NCI-H1436 (cell line): ENCODE measurements at regions not wholly inside any gene's neighbourhood (a gene's known extent, or its start where the extent isn't known, plus 50 kb on each side); places are given as distances from the start of the nearest gene placed in this dataset.
"Not testable (repeated sequence)": the region's sequence is repeated elsewhere in the genome, so short reads cannot be mapped to it uniquely, and the experiment has no call there.

Source experiments
- DNase-seq: peaks from one replicate; lab custom pipeline; 2025; lab: John Stamatoyannopoulos, UW

- no peak for DNase-seq
These were observed 234.5 kb downstream of the TFAP2A start for GRCh38 chr6:10180138-10181074.

- no peak for DNase-seq
These were observed 237.2 kb downstream of the TFAP2A start for GRCh38 chr6:10177704-10178103.

DNA sequence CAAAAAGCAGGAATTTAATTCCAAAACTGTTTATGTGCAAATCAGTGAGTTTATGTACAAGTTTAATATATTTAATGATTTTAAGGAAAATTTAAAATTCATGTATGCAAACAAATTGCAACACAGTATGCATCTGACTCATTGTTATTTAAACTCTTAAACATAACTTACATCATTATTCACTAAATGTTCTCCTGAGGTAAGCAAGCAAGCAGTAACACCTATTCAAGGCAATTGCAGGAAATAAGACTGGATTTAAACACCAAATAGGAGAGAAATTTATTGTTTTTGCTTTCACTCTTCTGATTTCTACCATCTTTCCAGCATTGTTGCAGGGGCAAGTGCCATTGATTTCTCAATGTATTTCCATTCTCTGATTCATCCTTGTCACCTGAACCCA, 239.5 kb downstream of the TFAP2A start:
- DNase-seq, result no peak

GRCh38 chr6:10174761-10175160, 240.1 kb downstream of the TFAP2A start:
- DNase-seq, result no peak

DNA sequence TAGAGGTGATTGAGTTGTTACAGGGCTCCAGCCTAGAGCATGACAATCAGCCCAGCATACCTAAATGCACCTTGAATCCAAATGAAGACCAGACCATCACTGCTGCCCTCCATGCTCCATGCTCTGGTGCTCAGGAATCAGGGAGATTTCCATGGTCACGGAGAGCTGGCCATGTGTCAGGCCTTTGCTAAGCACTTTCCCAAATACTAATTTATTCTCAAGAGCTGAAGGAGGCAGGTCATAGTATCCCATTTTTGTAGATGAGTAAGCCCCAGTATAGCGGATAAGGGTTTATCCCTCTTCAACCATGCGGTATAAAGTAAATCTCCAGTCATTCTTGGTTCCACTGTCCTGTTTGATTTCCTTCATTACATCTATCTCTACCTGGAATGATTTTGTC, 240.8 kb downstream of the TFAP2A start:
- DNase-seq, result no peak

GRCh38 chr6:10171706-10172105, 243.2 kb downstream of the TFAP2A start:
- not testable (repeated sequence) for DNase-seq

DNA sequence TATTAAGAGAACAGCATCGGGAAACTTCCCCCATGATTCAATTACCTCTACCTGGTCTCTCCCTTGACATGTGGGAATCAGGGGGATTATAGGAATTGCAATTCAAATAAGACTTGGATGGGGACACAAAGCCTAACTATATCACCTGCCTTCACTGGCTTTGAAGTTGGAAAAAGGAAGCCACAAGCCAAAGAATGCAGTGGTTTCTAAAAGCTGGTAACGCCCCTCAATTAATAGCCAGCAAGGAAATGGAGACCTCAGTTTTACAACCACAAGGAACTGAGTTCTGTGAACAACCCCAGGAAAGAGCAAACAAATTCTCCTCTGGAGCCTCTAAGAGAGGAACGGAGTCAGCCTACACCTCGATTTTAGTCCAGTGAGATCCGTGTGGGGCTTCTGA, 244.1 kb downstream of the TFAP2A start:
- DNase-seq, result no peak

- no peak for DNase-seq
These were observed 248.8 kb downstream of the TFAP2A start for GRCh38 chr6:10166031-10166430.

DNA sequence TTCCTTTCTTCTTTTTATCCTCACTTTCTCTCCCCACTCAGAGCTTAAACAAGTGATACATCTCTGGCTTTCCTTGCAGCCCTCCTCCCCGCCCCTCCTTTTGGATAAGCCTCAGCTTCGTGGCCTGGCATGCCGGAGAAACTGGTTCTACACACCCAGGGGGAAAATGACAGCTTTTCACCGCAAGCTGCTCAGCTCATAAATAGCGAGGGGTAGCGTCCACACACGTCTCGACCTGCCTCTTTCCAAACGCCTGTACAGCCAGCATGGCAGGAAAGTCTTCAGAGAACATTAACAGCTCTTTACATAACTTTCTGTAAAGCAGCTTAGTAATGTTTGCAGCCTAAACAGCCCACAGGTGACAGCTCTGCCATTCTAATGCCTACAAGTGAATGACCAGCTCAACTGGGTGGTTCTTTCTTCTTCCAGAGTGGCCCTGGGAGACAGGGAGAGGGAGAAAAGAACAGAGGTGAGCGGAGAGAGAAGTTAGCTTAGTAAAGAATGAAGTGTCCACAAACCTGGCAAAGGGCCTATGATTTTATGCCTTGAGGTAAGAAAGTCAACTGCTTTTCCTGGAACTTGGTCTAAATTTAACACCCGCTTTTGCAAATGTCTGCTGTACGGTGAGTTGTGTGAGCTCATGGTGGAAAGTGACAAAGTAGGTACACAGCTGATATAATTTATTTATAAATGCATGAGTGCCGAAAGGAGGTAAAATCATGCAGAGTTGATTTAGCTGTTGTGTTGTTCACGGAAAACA, 251.5 kb downstream of the TFAP2A start:
- no peak for DNase-seq

GRCh38 chr6:10156875-10157274, 258.0 kb downstream of the TFAP2A start:
- DNase-seq, result no peak

DNA sequence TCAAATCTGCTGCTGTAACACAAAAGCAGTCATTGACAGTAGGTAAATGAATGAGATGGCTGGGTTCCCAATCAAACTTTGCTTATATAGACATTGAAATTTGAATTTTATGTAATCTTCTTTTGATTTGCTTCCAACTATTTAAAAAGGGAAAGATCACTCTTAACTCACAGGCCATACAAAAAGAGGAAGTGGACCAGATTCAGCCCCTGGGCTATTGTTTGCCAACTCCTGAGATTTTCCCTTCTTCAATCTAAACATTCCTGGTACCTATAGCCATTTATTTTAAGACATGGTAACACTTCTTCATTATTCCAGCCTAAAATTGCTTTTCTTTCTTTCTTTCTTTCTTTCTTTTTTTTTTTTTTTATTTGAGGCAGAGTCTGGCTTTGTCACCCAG, 260.6 kb downstream of the TFAP2A start:
- no peak for DNase-seq

- peak; percentile 8 for DNase-seq
These were observed 263.5 kb downstream of the TFAP2A start for GRCh38 chr6:10151144-10151915.

DNA sequence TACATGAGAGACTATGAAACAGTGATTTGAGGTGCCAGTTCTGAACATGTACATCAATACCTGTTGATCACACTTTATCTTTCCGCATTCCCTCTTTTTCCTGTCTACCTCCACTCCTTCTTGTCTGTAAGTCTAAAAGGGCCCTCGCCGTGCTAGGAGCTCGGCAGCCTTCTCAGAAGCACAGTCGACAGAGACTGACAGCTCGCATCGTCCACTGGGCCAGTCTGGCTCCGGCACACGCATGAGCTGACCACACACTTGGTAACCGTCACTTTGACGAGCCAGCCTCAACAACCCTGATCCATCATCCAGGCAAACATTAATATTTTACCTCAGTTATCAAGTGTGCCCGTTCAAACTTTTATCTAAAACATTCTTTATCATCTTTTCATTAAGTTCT, 265.3 kb downstream of the TFAP2A start:
- DNase-seq, result no peak

GRCh38 chr6:10146715-10147451, 268.0 kb downstream of the TFAP2A start:
- no peak for DNase-seq

DNA sequence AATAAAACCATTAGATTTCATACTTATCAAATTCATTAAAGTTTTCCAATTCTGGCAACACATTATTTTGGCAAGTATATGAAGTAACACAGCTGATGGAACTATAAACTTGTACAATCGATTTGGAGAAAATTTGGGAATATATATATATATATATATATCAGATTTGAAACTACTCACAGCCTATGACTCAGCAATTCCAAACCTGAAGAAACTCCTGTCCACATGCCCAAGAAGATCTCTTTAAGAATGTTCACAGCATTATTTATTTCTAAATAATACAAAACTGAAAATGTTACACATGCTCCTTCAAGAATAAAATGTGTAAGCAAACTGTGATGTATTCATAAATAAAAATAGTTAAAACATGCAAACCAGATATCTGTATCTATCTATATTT, 270.1 kb downstream of the TFAP2A start:
- no peak for DNase-seq

- no peak for DNase-seq
These were observed 273.0 kb downstream of the TFAP2A start for GRCh38 chr6:10141746-10142443.

DNA sequence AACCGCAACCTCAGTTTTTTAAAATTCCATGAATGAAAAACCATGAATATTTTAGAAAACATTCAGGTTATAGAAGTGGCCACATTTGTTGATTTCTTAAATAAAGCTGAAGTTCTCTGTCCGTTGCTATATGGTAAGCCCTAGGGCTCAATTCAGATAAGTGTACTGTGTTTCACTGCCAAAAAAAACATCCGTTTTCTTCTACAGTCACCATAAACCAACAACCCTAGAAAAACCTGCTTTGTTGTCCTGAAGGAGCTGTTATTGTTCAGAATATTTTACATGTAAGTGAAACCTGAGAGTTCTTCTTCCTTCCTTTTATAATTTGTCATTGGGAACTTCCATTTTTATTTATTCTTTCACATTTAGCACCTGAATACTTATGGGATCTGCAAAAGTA, 274.1 kb downstream of the TFAP2A start:
- peak; percentile 35 for DNase-seq

DNA sequence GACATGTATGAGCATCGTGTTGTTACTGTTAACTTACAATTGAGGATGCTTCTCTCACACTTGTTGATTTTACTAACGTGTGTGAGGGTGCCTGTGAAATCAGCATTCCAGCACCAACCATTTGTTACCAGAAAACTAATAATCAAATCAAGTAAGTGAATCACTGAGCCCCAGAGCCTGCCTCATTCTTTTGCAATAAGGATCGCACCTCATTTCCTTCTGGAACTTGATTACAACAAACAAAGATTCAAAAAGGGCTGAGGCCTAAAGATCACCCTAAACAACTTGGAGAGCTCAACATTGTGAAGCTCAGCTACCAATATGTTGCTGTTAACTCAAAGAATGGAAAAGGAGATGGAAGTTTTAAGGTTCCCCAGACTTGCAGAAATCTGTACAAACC, 274.7 kb downstream of the TFAP2A start:
- DNase-seq, result no peak

GRCh38 chr6:10138917-10139316, 276.0 kb downstream of the TFAP2A start:
- no peak for DNase-seq

- no peak for DNase-seq
These were observed 278.2 kb downstream of the TFAP2A start for GRCh38 chr6:10136636-10137035.

DNA sequence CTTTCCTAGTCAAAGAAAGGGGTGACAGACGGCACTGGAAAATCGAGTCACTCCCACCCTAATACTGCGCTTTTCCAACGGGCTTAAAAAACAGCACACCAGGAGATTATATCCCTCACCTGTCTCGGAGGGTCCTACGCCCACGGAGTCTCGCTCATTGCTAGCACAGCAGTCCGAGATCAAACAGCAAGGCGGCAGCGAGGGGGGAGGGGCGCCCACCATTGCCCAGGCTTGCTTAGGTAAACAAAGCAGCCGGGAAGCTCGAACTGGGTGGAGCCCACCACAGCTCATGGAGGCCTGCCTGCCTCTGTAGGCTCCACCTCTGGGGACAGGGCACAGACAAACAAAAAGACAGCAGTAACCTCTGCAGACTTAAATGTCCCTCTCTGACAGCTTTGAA, 280.7 kb downstream of the TFAP2A start:
- DNase-seq, result not testable (repeated sequence)
